K562 (cell line): ENCODE measurements at regions not wholly inside any gene's neighbourhood (a gene's known extent, or its start where the extent isn't known, plus 50 kb on each side); places are given as distances from the start of the nearest gene placed in this dataset.

Experiments
- ATAC-seq: fragments of 200-7000 bp; cut with Tn5 transposase; 3 replicates; pipeline ENCODE4 v1.9.1; 2020; ENCODE audit warnings: moderate library complexity
- BruUV-seq: library from RNA; stranded (reverse); fragments of 400-500 nt; replicated peaks from 2 replicates; lab custom pipeline; 2021; lab: Mats Ljungman, UMichigan
- CTCF ChIA-PET: fragments of 300-600 bp; formaldehyde crosslinking; extraction: SDS; loops from one replicate; lab custom pipeline; 2021; ENCODE audit warnings: low intra/inter-chr PET ratio; lab: Yijun Ruan, JAX
- POLR2A ChIA-PET: fragments of 300-600, 350-650 bp; sonication (Branson Sonifier 250); formaldehyde crosslinking; extraction: SDS; loops from one replicate; lab custom pipeline; 2021; ENCODE audit warnings: antibody characterized with exemption, inconsistent platforms; lab: Yijun Ruan, JAX
- DNase-seq, 4 experiments: peaks; one replicate each; pipeline versions ENCODE4 v3.0.0 to v3.0.0-alpha.2; 2011 to 2018; ENCODE audit warnings: low spot score in 3 of 4, mixed read lengths in 3 of 4; ENCODE audit errors: extremely low read depth in 1 of 4
- FAIRE-seq: peaks from 2 replicates; lab custom pipeline; 2011; peaks lifted over from hg19 to GRCh38; lab: Jason Lieb, UNC
- H2AFZ ChIP-seq: 2 replicates; pipeline ENCODE4 v1.6.0; 2011; ENCODE audit warnings: low read depth, low read length, control low read depth, inconsistent platforms
- H3K27ac ChIP-seq: fragments of 200-600 bp; 3 replicates; pipeline ENCODE4 v1.8.0; 2011; ENCODE audit warnings: low read depth, mild to moderate bottlenecking, control low read depth, inconsistent platforms, low read length, moderate library complexity, mixed read lengths; ENCODE audit errors: extremely low read depth
- H3K27me3 ChIP-seq, 2 experiments: fragments of 300-600 bp in 1 of 2; 2 replicates in 1 of 2; 3 replicates in 1 of 2; pipeline versions ENCODE4 v1.6.0 to v1.8.0; 2011; ENCODE audit warnings: inconsistent platforms in 2 of 2, low read length in 2 of 2, mild to moderate bottlenecking in 1 of 2, mixed read lengths in 1 of 2, moderate library complexity in 1 of 2; ENCODE audit not compliant: control insufficient read depth in 2 of 2, insufficient read depth in 2 of 2
- H3K36me3 ChIP-seq: fragments of 300-600 bp; 3 replicates; pipeline ENCODE4 v1.8.0; 2011; ENCODE audit warnings: mild to moderate bottlenecking, low read length, inconsistent platforms; ENCODE audit not compliant: control insufficient read depth, insufficient read depth
- H3K4me1 ChIP-seq, 2 experiments: fragments of 200-600 bp in 1 of 2; replicated peaks in 1 of 2; 2 replicates in 1 of 2; 3 replicates in 1 of 2; pipeline versions ENCODE4 v1.5.1 to v1.8.0; 2011; ENCODE audit warnings: inconsistent platforms in 2 of 2, low read length in 2 of 2, mild to moderate bottlenecking in 1 of 2, mixed read lengths in 1 of 2, moderate library complexity in 1 of 2; ENCODE audit not compliant: control insufficient read depth in 2 of 2, insufficient read depth in 2 of 2
- H3K4me2 ChIP-seq: 2 replicates; pipeline ENCODE4 v1.6.1; 2011; ENCODE audit warnings: low read length, control low read depth, inconsistent platforms, mixed read lengths; ENCODE audit not compliant: insufficient read depth
- H3K4me3 ChIP-seq: fragments of 200-600 bp; sonication (generic), shearing (Covaris generic); 2 replicates; pipeline ENCODE4 v1.5.1; 2016; ENCODE audit warnings: control low read depth, inconsistent platforms
- H3K79me2 ChIP-seq: fragments of 200-600 bp; 3 replicates; pipeline ENCODE4 v1.8.0; 2011; ENCODE audit warnings: low read length, inconsistent platforms; ENCODE audit not compliant: control insufficient read depth, insufficient read depth
- H3K9ac ChIP-seq, 2 experiments: 2 replicates each; pipeline versions ENCODE4 v1.6.0 to v1.6.1; 2011; ENCODE audit warnings: low read depth in 2 of 2, low read length in 2 of 2, control low read depth in 1 of 2, inconsistent platforms in 1 of 2, mild to moderate bottlenecking in 1 of 2, mixed read lengths in 1 of 2; ENCODE audit not compliant: insufficient read depth in 1 of 2
- H3K9me1 ChIP-seq: one replicate; pipeline ENCODE4 v1.6.0; 2011; ENCODE audit warnings: inconsistent platforms, mild to moderate bottlenecking, low read length, moderate library complexity; ENCODE audit not compliant: control insufficient read depth, insufficient read depth
- H3K9me3 ChIP-seq: replicated peaks from 2 replicates; pipeline ENCODE4 v1.5.1; 2011; ENCODE audit warnings: low read depth, low read length, inconsistent platforms; ENCODE audit not compliant: control insufficient read depth, insufficient read depth
- H4K20me1 ChIP-seq: replicated peaks from 2 replicates; pipeline ENCODE4 v1.6.1; 2011; ENCODE audit warnings: low read length, inconsistent platforms, mixed read lengths; ENCODE audit not compliant: control insufficient read depth, insufficient read depth
- CREB1 ChIP-seq, 2 experiments: sonication (generic) in 1 of 2; formaldehyde crosslinking in 1 of 2; IDR thresholded peaks; 2 replicates each; pipeline versions ENCODE4 v1.6.1 to v1.8.0; 2012 to 2022; ENCODE audit warnings: inconsistent platforms in 1 of 2, mild to moderate bottlenecking in 1 of 2, missing genetic modification reagents in 1 of 2, moderate library complexity in 1 of 2
- WGBS: fragments of 100-300 bp; shearing (Covaris generic); methylation state at CpG from one replicate; pipeline ENCODE4 v1.1.6; 2016; ENCODE audit warnings: low coverage, mixed read lengths; ENCODE audit not compliant: insufficient coverage; ENCODE audit errors: missing lambda C conversion rate; 5-methylcytosine and 5-hydroxymethylcytosine counted together
- in situ Hi-C: fragments of 300-500 bp; cut with MboI; formaldehyde crosslinking; loops from 4 replicates; pipeline ENCODE4 v1.15.0; 2018; ENCODE audit warnings: inconsistent platforms, mixed read lengths
- intact Hi-C: fragments of 100-400 bp; cut with micrococcal nuclease; formaldehyde crosslinking; loops from 2 replicates; pipeline ENCODE4 v1.14.2; 2022
- TF ChIP-seq, protein P1 (sequence below): fragments of 200-600 bp; sonication (generic); IDR thresholded peaks from one replicate; pipeline ENCODE4 v1.6.1; 2012; ENCODE audit warnings: mild to moderate bottlenecking, low read depth, low read length, inconsistent platforms
- TF ChIP-seq, protein P2 (sequence below): sonication (generic); formaldehyde crosslinking; IDR thresholded peaks from 2 replicates; pipeline ENCODE4 v1.8.1; 2022; ENCODE audit warnings: missing genetic modification reagents

DNA sequence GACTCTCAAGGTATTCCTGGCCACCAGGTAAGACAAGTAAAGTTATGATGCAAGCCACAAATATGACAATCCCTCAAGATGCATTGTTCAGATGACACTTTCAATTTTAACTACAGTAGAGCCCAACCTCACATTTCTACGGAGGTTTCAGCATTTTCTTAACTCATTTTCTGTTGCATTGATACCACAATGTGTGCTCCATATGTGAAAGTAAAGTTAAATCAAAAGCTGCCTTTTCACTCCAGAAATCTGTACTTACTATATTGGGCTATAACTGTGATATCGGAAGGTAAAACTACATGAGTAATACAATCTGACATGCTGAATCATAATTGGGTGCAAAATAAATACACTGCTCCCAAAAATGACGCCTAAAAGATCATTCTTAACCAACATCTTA, 333.6 kb upstream of the MEF2C start:
- BruUV-seq, result no TSS peak
- FAIRE-seq, result no peak
- Histone ChIP-seq H3K9ac (no peak overlapping the region), H3K27me3 (no peaks in the 10 kb centered on the region), H4K20me1 (no peaks in the 10 kb centered on the region), H3K79me2 (no peaks in the 10 kb centered on the region), H3K4me1 (no peaks in the 10 kb centered on the region), H2AFZ (no peak overlapping the region), H3K4me2 (no peak overlapping the region), H3K4me3 (no peak overlapping the region), H3K9me3 (no peaks in the 10 kb centered on the region), H3K27ac (no peak overlapping the region), H3K9me1 (no peaks in the 10 kb centered on the region), H3K36me3 (no peaks in the 10 kb centered on the region)
- TF ChIP-seq CREB1 (IDR thresholded peaks at IDR 0.05) (no peak), CREB1 (CRISPR knock-in tag; IDR thresholded peaks at IDR 0.05) (no peak)
- in situ Hi-C loops (no loop called here), intact Hi-C loops (no loop called here)
- DNase-seq, result no peak
- 39% methylated on average over 3 of the region's 3 CpGs for WGBS
- ChIA-PET POLR2A (no interaction called here), CTCF (no interaction called here)
- no peak for ATAC-seq

GRCh38 chr5:89213573-89213972, 330.6 kb upstream of the MEF2C start:
- FAIRE-seq, result no peak
- no TSS peak for BruUV-seq
- TF ChIP-seq, protein P1, sequence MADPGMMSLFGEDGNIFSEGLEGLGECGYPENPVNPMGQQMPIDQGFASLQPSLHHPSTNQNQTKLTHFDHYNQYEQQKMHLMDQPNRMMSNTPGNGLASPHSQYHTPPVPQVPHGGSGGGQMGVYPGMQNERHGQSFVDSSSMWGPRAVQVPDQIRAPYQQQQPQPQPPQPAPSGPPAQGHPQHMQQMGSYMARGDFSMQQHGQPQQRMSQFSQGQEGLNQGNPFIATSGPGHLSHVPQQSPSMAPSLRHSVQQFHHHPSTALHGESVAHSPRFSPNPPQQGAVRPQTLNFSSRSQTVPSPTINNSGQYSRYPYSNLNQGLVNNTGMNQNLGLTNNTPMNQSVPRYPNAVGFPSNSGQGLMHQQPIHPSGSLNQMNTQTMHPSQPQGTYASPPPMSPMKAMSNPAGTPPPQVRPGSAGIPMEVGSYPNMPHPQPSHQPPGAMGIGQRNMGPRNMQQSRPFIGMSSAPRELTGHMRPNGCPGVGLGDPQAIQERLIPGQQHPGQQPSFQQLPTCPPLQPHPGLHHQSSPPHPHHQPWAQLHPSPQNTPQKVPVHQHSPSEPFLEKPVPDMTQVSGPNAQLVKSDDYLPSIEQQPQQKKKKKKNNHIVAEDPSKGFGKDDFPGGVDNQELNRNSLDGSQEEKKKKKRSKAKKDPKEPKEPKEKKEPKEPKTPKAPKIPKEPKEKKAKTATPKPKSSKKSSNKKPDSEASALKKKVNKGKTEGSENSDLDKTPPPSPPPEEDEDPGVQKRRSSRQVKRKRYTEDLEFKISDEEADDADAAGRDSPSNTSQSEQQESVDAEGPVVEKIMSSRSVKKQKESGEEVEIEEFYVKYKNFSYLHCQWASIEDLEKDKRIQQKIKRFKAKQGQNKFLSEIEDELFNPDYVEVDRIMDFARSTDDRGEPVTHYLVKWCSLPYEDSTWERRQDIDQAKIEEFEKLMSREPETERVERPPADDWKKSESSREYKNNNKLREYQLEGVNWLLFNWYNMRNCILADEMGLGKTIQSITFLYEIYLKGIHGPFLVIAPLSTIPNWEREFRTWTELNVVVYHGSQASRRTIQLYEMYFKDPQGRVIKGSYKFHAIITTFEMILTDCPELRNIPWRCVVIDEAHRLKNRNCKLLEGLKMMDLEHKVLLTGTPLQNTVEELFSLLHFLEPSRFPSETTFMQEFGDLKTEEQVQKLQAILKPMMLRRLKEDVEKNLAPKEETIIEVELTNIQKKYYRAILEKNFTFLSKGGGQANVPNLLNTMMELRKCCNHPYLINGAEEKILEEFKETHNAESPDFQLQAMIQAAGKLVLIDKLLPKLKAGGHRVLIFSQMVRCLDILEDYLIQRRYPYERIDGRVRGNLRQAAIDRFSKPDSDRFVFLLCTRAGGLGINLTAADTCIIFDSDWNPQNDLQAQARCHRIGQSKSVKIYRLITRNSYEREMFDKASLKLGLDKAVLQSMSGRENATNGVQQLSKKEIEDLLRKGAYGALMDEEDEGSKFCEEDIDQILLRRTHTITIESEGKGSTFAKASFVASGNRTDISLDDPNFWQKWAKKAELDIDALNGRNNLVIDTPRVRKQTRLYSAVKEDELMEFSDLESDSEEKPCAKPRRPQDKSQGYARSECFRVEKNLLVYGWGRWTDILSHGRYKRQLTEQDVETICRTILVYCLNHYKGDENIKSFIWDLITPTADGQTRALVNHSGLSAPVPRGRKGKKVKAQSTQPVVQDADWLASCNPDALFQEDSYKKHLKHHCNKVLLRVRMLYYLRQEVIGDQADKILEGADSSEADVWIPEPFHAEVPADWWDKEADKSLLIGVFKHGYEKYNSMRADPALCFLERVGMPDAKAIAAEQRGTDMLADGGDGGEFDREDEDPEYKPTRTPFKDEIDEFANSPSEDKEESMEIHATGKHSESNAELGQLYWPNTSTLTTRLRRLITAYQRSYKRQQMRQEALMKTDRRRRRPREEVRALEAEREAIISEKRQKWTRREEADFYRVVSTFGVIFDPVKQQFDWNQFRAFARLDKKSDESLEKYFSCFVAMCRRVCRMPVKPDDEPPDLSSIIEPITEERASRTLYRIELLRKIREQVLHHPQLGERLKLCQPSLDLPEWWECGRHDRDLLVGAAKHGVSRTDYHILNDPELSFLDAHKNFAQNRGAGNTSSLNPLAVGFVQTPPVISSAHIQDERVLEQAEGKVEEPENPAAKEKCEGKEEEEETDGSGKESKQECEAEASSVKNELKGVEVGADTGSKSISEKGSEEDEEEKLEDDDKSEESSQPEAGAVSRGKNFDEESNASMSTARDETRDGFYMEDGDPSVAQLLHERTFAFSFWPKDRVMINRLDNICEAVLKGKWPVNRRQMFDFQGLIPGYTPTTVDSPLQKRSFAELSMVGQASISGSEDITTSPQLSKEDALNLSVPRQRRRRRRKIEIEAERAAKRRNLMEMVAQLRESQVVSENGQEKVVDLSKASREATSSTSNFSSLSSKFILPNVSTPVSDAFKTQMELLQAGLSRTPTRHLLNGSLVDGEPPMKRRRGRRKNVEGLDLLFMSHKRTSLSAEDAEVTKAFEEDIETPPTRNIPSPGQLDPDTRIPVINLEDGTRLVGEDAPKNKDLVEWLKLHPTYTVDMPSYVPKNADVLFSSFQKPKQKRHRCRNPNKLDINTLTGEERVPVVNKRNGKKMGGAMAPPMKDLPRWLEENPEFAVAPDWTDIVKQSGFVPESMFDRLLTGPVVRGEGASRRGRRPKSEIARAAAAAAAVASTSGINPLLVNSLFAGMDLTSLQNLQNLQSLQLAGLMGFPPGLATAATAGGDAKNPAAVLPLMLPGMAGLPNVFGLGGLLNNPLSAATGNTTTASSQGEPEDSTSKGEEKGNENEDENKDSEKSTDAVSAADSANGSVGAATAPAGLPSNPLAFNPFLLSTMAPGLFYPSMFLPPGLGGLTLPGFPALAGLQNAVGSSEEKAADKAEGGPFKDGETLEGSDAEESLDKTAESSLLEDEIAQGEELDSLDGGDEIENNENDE, result no peak
- TF ChIP-seq, protein P2, sequence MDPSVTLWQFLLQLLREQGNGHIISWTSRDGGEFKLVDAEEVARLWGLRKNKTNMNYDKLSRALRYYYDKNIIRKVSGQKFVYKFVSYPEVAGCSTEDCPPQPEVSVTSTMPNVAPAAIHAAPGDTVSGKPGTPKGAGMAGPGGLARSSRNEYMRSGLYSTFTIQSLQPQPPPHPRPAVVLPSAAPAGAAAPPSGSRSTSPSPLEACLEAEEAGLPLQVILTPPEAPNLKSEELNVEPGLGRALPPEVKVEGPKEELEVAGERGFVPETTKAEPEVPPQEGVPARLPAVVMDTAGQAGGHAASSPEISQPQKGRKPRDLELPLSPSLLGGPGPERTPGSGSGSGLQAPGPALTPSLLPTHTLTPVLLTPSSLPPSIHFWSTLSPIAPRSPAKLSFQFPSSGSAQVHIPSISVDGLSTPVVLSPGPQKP (CRISPR knock-in tag), result no peak

More at GRCh38 chr5:89213573-89213972, 330.6 kb upstream of the MEF2C start:
- Histone ChIP-seq H3K27ac (no peak overlapping the region), H3K4me2 (no peak overlapping the region), H3K36me3 (no peaks in the 10 kb centered on the region), H3K4me1 (no peaks in the 10 kb centered on the region), H3K4me3 (no peak overlapping the region), H3K9ac (no peak overlapping the region), H4K20me1 (no peaks in the 10 kb centered on the region), H2AFZ (no peak overlapping the region), H3K27me3 (no peaks in the 10 kb centered on the region), H3K9me3 (no peaks in the 10 kb centered on the region; the same call in 1 of the 2 replicates), H3K79me2 (no peaks in the 10 kb centered on the region), H3K9me1 (no peaks in the 10 kb centered on the region)
- CTCF ChIA-PET, result no interaction called here
- intact Hi-C loops (no loop called here), in situ Hi-C loops (no loop called here)
- WGBS, result 17% methylated on average over 1 of the region's 1 CpG
- ATAC-seq (no peak), DNase-seq (no peak)
- POLR2A ChIA-PET, result no interaction called here
